GM18873 (cell line): ENCODE measurements at regions not wholly inside any gene's neighbourhood (a gene's known extent, or its start where the extent isn't known, plus 50 kb on each side); places are given as distances from the start of the nearest gene placed in this dataset.

Experiments
- ATAC-seq: cut with Tn5 transposase; IDR thresholded peaks from one replicate; pipeline ENCODE4 v1.9.1; 2021; ENCODE audit warnings: mild to moderate bottlenecking, moderate library complexity, moderate number of reproducible peaks; ENCODE audit not compliant: unreplicated experiment, low FRiP score

GRCh38 chr2:12099374-12099773 is 352.9 kb downstream of the LPIN1 start:
- ATAC-seq: no peak

GRCh38 chr2:12102679-12103078 is 356.2 kb downstream of the LPIN1 start:
- ATAC-seq: no peak

- no peak for ATAC-seq
Measured at GRCh38 chr2:12105180-12105579, 358.7 kb downstream of the LPIN1 start.

- ATAC-seq: no peak
Measured at GRCh38 chr2:12106440-12107080, 360.1 kb downstream of the LPIN1 start.

GRCh38 chr2:12107321-12107720 is 360.9 kb downstream of the LPIN1 start:
- ATAC-seq: no peak

- ATAC-seq: no peak
Measured at GRCh38 chr2:12107939-12108338, 361.5 kb downstream of the LPIN1 start.

GRCh38 chr2:12109363-12110017 is 363.1 kb downstream of the LPIN1 start:
- no peak for ATAC-seq

- no peak for ATAC-seq
Measured at GRCh38 chr2:12110074-12110473, 363.6 kb downstream of the LPIN1 start.

- no peak for ATAC-seq
Measured at GRCh38 chr2:12110481-12110880, 364.0 kb downstream of the LPIN1 start.

- ATAC-seq: no peak
Measured at GRCh38 chr2:12113412-12113811, 367.0 kb downstream of the LPIN1 start.

GRCh38 chr2:12114816-12115215 is 368.4 kb downstream of the LPIN1 start:
- ATAC-seq: no peak

- ATAC-seq: no peak
Measured at GRCh38 chr2:12116228-12116750, 369.9 kb downstream of the LPIN1 start.

GRCh38 chr2:12119841-12120240 is 373.4 kb downstream of the LPIN1 start:
- ATAC-seq: no peak

- ATAC-seq: no peak
Measured at GRCh38 chr2:12120281-12121150, 374.1 kb downstream of the LPIN1 start.

- ATAC-seq: no peak
Measured at GRCh38 chr2:12124790-12125189, 378.4 kb downstream of the LPIN1 start.

- no peak for ATAC-seq
Measured at GRCh38 chr2:12126318-12126717, 379.9 kb downstream of the LPIN1 start.

- no peak for ATAC-seq
Measured at GRCh38 chr2:12127638-12128037, 381.2 kb downstream of the LPIN1 start.

- no peak for ATAC-seq
Measured at GRCh38 chr2:12131975-12132374, 385.5 kb downstream of the LPIN1 start.

GRCh38 chr2:12141618-12142258 is 395.3 kb downstream of the LPIN1 start:
- ATAC-seq: no peak

- ATAC-seq: no peak
Measured at GRCh38 chr2:12151716-12152115, 405.3 kb downstream of the LPIN1 start.

GRCh38 chr2:12152888-12153287 is 406.5 kb downstream of the LPIN1 start:
- no peak for ATAC-seq
